Upper lobe of left lung (tissue), 4 donors: ENCODE measurements at regions not wholly inside any gene's neighbourhood (a gene's known extent, or its start where the extent isn't known, plus 50 kb on each side); places are given as distances from the start of the nearest gene placed in this dataset.

Source experiments
- POLR2A ChIP-seq, 4 donors: fragments of 450-650 bp; IDR thresholded peaks; one replicate each; pipeline ENCODE4 v1.5.1; 2016 to 2017; ENCODE audit warnings: antibody characterized with exemption in 4 of 4, mild to moderate bottlenecking in 2 of 4
- TF ChIP-seq, protein P1 (sequence below), 6 experiments: fragments of 450-650 bp in 4 of 6; fragments of 200-600 bp in 2 of 6; sonication (generic) in 2 of 6; IDR thresholded peaks; one replicate each; pipeline ENCODE4 v1.5.1; 2016 to 2019; ENCODE audit warnings: antibody characterized with exemption in 6 of 6

DNA sequence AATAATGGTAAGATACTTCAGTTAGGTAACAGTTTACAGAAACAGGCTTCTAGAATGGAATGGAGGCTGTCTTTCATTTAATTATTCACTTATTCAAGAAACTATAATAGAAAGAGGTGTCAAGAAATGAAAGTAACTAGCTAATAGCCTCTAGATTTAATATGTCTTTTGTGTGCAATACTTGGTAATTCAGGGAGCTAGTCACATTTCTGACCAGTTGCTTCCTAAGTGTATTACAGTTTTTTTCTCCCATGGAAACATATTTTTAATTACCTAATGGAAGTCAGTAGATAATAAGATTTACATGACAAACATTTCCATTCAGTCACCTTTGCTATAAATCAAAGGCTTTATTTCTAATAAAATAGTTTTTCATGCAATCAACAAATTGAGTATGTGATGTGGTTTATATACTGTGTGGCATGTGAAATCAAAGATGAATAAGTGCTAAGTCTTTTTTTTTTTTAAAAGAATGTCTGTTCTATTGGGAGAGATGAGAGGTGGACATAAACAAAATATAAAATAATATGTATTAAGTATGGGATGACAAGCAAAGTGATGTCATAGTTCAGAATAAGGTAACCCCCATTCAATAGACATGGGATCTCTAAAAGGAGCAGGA is 985.7 kb downstream of the SQOR start:
- TF ChIP-seq, protein P1, sequence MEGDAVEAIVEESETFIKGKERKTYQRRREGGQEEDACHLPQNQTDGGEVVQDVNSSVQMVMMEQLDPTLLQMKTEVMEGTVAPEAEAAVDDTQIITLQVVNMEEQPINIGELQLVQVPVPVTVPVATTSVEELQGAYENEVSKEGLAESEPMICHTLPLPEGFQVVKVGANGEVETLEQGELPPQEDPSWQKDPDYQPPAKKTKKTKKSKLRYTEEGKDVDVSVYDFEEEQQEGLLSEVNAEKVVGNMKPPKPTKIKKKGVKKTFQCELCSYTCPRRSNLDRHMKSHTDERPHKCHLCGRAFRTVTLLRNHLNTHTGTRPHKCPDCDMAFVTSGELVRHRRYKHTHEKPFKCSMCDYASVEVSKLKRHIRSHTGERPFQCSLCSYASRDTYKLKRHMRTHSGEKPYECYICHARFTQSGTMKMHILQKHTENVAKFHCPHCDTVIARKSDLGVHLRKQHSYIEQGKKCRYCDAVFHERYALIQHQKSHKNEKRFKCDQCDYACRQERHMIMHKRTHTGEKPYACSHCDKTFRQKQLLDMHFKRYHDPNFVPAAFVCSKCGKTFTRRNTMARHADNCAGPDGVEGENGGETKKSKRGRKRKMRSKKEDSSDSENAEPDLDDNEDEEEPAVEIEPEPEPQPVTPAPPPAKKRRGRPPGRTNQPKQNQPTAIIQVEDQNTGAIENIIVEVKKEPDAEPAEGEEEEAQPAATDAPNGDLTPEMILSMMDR (IDR thresholded peaks at IDR 0.05) = no peak
- no peak for TF ChIP-seq POLR2A (IDR thresholded peaks at IDR 0.05)
